ENCODE measurements at regions not wholly inside any gene's neighbourhood (a gene's known extent, or its start where the extent isn't known, plus 50 kb on each side); places are given as distances from the start of the nearest gene placed in this dataset.

DNA sequence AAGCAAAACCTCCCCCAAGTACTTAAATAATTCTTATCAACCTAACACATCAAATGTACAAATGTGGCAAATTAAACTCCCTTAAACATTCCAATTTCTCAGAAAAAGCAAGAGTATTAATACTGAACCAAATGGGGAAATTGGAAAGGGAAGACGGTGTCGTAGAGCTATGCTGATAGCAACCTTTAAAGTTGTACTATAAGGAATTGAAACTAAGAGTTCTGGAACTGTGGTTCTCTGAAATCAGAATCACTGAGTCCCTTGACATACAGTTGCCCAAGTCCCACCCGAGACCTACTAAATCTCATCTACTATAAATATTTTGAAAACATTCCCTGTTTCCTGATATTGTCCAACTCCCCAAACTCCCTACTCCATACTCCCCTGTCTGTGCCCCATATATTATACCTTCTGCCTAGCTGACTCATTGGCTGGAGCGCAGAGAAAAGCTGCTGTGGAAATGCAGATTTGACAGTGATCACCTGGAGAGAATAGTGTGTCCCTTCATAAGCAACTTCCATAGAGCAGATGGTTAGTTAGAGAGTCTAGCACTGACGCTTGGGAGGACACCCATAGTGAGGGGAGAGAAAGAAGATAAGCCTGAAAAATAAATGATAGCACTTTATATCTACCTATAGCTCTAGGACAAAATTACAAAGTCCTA lies 51.4 kb upstream of the ITM2B start:
- no peak for TF ChIP-seq REST (IDR thresholded peaks at IDR 0.05)
- no peak for TF ChIP-seq YY1 (IDR thresholded peaks at IDR 0.05)
- no peak for TF ChIP-seq ATF3 (IDR thresholded peaks at IDR 0.05)
- Histone ChIP-seq H3K4me3 (ENCODE audit: low read depth in 1 of 3, low read length in 3 of 3) (no peak overlapping the region), H3K9me3 (ENCODE audit: control insufficient read depth in 4 of 4, low read length in 3 of 4) (no peaks in the 10 kb centered on the region), H3K36me3 (ENCODE audit: control insufficient read depth in 4 of 4, insufficient read depth in 3 of 4, low read depth in 1 of 4, low read length in 3 of 4) (no peaks in the 10 kb centered on the region), H3K27ac (ENCODE audit: low read depth in 1 of 2, low read length in 2 of 2) (no peak overlapping the region), H3K27me3 (ENCODE audit: control insufficient read depth in 4 of 4, insufficient read depth in 4 of 4, low read length in 3 of 4) (no peaks in the 10 kb centered on the region), H3K9ac (ENCODE audit: low read depth in 1 of 2, low read length in 2 of 2) (no peak overlapping the region), H3K4me1 (ENCODE audit: control insufficient read depth in 4 of 4, insufficient read depth in 4 of 4, low read length in 3 of 4) (no peaks in the 10 kb centered on the region)
- no peak for DNase-seq (ENCODE audit: low spot score)
- WGBS: 89% methylated on average over 5 of the region's 5 CpGs

DNA sequence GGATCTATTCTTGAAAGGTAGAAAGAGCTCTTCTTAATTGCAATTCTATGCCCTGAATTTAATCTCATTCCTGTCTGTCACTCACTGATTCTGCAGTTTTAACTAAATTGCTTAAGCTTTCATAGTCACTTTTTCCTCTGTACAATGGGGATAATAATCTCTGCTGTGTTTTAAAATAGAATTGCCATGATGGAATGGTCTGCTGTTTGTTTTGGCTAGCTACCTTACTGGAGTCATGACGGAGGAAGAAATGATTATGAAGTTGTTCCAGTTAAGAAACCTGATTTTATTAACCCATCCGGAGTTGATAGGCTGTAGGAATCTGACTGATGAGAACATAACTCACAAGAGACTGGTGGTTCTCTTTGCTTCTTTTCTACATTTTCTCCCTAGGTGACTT lies 54.9 kb upstream of the ITM2B start:
- H3K4me3 ChIP-seq (ENCODE audit: low read depth in 1 of 3, low read length in 3 of 3): no peak overlapping the region
- TF ChIP-seq EGR1 (IDR thresholded peaks at IDR 0.05; ENCODE audit: low read depth in 2 of 2) (no peak), MAX (IDR thresholded peaks at IDR 0.05) (no peak), YY1 (IDR thresholded peaks at IDR 0.05) (no peak), GABPA (IDR thresholded peaks at IDR 0.05 in 1 of 2, conservative IDR thresholded peaks at IDR 0.05 in 1 of 2) (no peak), RXRA (IDR thresholded peaks at IDR 0.05) (no peak), TAF1 (conservative IDR thresholded peaks at IDR 0.05) (no peak), SP1 (IDR thresholded peaks at IDR 0.05) (no peak), NR2F2 (IDR thresholded peaks at IDR 0.05) (no peak), CTCF (IDR thresholded peaks at IDR 0.05; ENCODE audit: low read depth, low read length, missing input control) (no peak), FOXA1 (IDR thresholded peaks at IDR 0.05) (no peak), ZBTB33 (IDR thresholded peaks at IDR 0.05) (no peak), FOXA2 (IDR thresholded peaks at IDR 0.05) (no peak), ATF3 (IDR thresholded peaks at IDR 0.05) (no peak), JUND (IDR thresholded peaks at IDR 0.05) (no peak)
- no peak for DNase-seq (ENCODE audit: low spot score)
- no peak overlapping the region for H3K9ac ChIP-seq (ENCODE audit: low read depth in 1 of 2, low read length in 2 of 2)
- H3K9me3 ChIP-seq (ENCODE audit: control insufficient read depth in 4 of 4, low read length in 3 of 4): no peaks in the 10 kb centered on the region
- H3K27me3 ChIP-seq (ENCODE audit: control insufficient read depth in 4 of 4, insufficient read depth in 4 of 4, low read length in 3 of 4): no peaks in the 10 kb centered on the region
- H3K4me1 ChIP-seq (ENCODE audit: control insufficient read depth in 4 of 4, insufficient read depth in 4 of 4, low read length in 3 of 4): no peaks in the 10 kb centered on the region
- 71% methylated on average over 2 of the region's 2 CpGs for WGBS
- H3K36me3 ChIP-seq (ENCODE audit: control insufficient read depth in 4 of 4, insufficient read depth in 3 of 4, low read depth in 1 of 4, low read length in 3 of 4): no peaks in the 10 kb centered on the region
- no peak overlapping the region for H3K27ac ChIP-seq (ENCODE audit: low read depth in 1 of 2, low read length in 2 of 2)
